ENCODE measurements at regions not wholly inside any gene's neighbourhood (a gene's known extent, or its start where the extent isn't known, plus 50 kb on each side); places are given as distances from the start of the nearest gene placed in this dataset.
"Not testable (repeated sequence)": the region's sequence is repeated elsewhere in the genome, so short reads cannot be mapped to it uniquely, and the experiment has no call there.

DNA sequence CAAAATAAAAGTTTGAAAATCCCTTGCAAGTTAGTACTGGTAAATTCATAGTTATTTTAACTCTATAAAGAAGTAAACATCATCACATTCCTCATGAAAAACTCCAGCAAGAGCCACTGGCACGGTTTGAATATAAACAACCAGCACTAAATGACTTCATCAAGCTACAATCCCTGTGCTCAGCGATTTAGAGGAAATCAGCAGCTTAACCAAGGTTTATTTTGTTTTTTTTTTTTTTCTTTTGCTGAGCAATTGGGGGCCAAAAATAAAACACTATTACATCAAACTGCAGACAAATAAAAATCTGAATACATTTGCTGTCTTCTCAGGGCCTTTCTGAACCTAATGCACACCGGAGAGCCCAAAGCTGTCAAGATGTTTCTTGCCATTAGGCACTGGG, 106.2 kb upstream of the SLC24A2 start:
- no peaks in the 10 kb centered on the region for H4K20me1 ChIP-seq
- H3K4me3 ChIP-seq: no peak overlapping the region
- H3K9me3 ChIP-seq: no peaks in the 10 kb centered on the region
- no peak overlapping the region for H3K9ac ChIP-seq
- no peaks in the 10 kb centered on the region for H3K4me1 ChIP-seq
- no peaks in the 10 kb centered on the region for H3K27me3 ChIP-seq
- no peaks in the 10 kb centered on the region for H3K36me3 ChIP-seq
- no peak for TF ChIP-seq Cebpa-rat (IDR thresholded peaks at IDR 0.05)
- H3K4me2 ChIP-seq: no peak overlapping the region
- H3K27ac ChIP-seq: no peak overlapping the region

- TF ChIP-seq Cebpa-rat (IDR thresholded peaks at IDR 0.05): no peak
- no peaks in the 10 kb centered on the region for H3K9me3 ChIP-seq
- H3K27me3 ChIP-seq: no peaks in the 10 kb centered on the region
- H4K20me1 ChIP-seq: no peaks in the 10 kb centered on the region
- no peak overlapping the region for H3K4me3 ChIP-seq
- H3K36me3 ChIP-seq: no peaks in the 10 kb centered on the region
- H3K9ac ChIP-seq: no peak overlapping the region
- H3K27ac ChIP-seq: no peak overlapping the region
- no peaks in the 10 kb centered on the region for H3K4me1 ChIP-seq
- no peak overlapping the region for H3K4me2 ChIP-seq
Measured at GRCh38 chr9:19885608-19886007, 96.8 kb upstream of the SLC24A2 start.

DNA sequence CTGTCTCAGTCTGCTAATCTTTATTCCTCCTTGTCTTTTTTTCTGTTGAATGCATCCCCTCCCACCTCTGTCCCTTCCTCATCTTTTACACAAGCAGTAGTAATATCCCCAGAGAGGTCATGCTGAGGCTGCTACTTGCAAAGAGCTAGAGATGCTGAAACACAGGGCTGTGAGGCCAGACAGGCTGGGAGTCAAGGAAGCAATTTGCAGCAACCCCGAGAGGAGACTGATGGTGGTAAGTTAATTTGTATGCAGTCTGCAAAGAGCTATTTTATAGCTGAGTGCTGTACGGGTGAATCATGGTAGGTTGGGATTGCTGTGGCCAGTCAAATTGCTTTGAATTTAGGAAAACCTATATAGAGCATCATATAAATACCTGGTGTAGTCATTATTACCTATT, 90.2 kb upstream of the SLC24A2 start:
- H3K27me3 ChIP-seq: no peaks in the 10 kb centered on the region
- H3K4me3 ChIP-seq: no peak overlapping the region
- no peak overlapping the region for H3K27ac ChIP-seq
- H3K36me3 ChIP-seq: no peaks in the 10 kb centered on the region
- H3K9me3 ChIP-seq: no peaks in the 10 kb centered on the region
- H3K4me1 ChIP-seq: no peaks in the 10 kb centered on the region
- no peaks in the 10 kb centered on the region for H4K20me1 ChIP-seq
- H3K9ac ChIP-seq: no peak overlapping the region
- no peak for TF ChIP-seq Cebpa-rat (IDR thresholded peaks at IDR 0.05)
- H3K4me2 ChIP-seq: no peak overlapping the region

DNA sequence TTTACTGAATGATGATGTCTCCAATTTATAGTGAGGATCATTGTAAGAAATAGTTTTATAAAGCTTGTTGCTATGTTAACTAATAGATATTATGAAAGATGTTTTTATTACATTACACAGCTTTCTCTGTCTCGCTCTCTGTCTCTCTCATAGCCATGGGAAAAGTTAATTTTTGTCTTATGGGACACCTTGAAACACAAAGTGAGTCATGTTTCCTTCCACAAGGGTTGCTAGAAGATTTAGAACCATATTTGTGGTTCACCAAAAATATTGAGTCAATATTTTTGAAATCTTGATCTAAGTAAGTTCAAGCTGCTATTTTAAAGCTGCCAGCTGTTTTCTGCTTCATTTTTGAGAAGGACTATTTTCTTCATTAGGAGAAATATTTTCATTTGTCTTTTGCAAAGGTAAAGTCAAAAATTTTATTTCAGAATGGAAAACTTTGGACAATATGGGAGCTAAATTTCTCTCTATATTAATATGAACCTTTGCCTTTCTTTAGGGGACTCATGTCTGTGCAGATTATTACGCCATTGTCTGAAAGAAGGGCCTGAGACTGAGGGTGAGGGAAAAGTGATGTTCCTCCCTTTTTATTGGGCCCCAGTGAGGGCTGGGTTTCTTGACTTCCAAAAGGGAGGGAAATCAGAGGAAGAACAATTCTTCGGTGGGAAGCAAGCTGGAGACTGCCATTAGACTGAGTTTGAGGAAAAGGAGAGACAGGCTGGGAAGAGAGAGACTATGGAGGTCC, 87.9 kb upstream of the SLC24A2 start:
- Histone ChIP-seq H3K4me3 (no peak overlapping the region), H3K36me3 (no peaks in the 10 kb centered on the region), H3K4me1 (no peaks in the 10 kb centered on the region), H3K27ac (no peak overlapping the region), H3K4me2 (no peak overlapping the region), H4K20me1 (no peaks in the 10 kb centered on the region), H3K9ac (no peak overlapping the region), H3K9me3 (no peaks in the 10 kb centered on the region), H3K27me3 (no peaks in the 10 kb centered on the region)
- no peak for TF ChIP-seq Cebpa-rat (IDR thresholded peaks at IDR 0.05)

GRCh38 chr9:19875291-19875920, 86.6 kb upstream of the SLC24A2 start:
- Histone ChIP-seq H3K9me3 (no peaks in the 10 kb centered on the region), H3K27ac (no peak overlapping the region), H3K4me3 (no peak overlapping the region), H3K9ac (no peak overlapping the region), H3K4me2 (no peak overlapping the region), H3K4me1 (no peaks in the 10 kb centered on the region), H3K36me3 (no peaks in the 10 kb centered on the region), H4K20me1 (no peaks in the 10 kb centered on the region), H3K27me3 (no peaks in the 10 kb centered on the region)
- no peak for TF ChIP-seq Cebpa-rat (IDR thresholded peaks at IDR 0.05)

- H3K9ac ChIP-seq, H3K9me3 ChIP-seq, H3K36me3 ChIP-seq: not testable (repeated sequence)
Measured at GRCh38 chr9:19873188-19873587, 84.4 kb upstream of the SLC24A2 start.

DNA sequence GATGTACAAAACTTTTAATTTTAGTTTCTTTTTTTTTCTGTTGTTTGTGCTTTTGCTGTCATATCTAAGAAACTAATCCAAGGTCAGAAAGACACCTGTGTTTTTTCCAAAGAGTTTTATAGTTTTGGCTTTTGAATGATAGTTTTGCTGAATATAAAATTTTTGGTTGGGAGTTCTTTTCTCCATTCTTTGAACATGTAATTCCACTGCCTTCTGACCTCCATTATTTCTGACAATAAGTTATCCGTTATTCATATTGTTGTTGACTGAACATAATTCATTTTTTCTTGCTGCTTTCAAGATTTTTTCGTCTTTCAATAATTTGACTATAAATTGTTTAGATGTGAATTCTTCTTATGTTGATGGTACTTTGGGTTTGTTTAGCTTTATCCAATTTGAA, 82.2 kb upstream of the SLC24A2 start:
- no peaks in the 10 kb centered on the region for H3K4me1 ChIP-seq
- no peak overlapping the region for H3K27ac ChIP-seq
- no peak overlapping the region for H3K4me2 ChIP-seq
- H3K36me3 ChIP-seq: no peaks in the 10 kb centered on the region
- no peaks in the 10 kb centered on the region for H4K20me1 ChIP-seq
- no peak for TF ChIP-seq Cebpa-rat (IDR thresholded peaks at IDR 0.05)
- H3K4me3 ChIP-seq: no peak overlapping the region
- H3K27me3 ChIP-seq: no peaks in the 10 kb centered on the region
- H3K9ac ChIP-seq: no peak overlapping the region
- no peaks in the 10 kb centered on the region for H3K9me3 ChIP-seq

More at GRCh38 chr9:19873188-19873587, 84.4 kb upstream of the SLC24A2 start:
- not testable (repeated sequence) for H3K4me3 ChIP-seq, H3K4me1 ChIP-seq, H3K27ac ChIP-seq, H4K20me1 ChIP-seq, H3K27me3 ChIP-seq, H3K4me2 ChIP-seq

GRCh38 chr9:19840953-19841352, 52.1 kb upstream of the SLC24A2 start:
- Histone ChIP-seq H3K27ac (no peak overlapping the region), H3K9ac (no peak overlapping the region), H3K4me3 (no peak overlapping the region), H3K27me3 (no peaks in the 10 kb centered on the region), H4K20me1 (no peaks in the 10 kb centered on the region), H3K4me2 (no peak overlapping the region), H3K4me1 (no peaks in the 10 kb centered on the region), H3K36me3 (no peaks in the 10 kb centered on the region), H3K9me3 (no peaks in the 10 kb centered on the region)
- no peak for TF ChIP-seq Cebpa-rat (IDR thresholded peaks at IDR 0.05)
